NCI-H748 (cell line): ENCODE measurements at regions not wholly inside any gene's neighbourhood (a gene's known extent, or its start where the extent isn't known, plus 50 kb on each side); places are given as distances from the start of the nearest gene placed in this dataset.

Source experiments
- DNase-seq: peaks from one replicate; lab custom pipeline; 2025; ENCODE audit not compliant: unreplicated experiment; lab: John Stamatoyannopoulos, UW

DNA sequence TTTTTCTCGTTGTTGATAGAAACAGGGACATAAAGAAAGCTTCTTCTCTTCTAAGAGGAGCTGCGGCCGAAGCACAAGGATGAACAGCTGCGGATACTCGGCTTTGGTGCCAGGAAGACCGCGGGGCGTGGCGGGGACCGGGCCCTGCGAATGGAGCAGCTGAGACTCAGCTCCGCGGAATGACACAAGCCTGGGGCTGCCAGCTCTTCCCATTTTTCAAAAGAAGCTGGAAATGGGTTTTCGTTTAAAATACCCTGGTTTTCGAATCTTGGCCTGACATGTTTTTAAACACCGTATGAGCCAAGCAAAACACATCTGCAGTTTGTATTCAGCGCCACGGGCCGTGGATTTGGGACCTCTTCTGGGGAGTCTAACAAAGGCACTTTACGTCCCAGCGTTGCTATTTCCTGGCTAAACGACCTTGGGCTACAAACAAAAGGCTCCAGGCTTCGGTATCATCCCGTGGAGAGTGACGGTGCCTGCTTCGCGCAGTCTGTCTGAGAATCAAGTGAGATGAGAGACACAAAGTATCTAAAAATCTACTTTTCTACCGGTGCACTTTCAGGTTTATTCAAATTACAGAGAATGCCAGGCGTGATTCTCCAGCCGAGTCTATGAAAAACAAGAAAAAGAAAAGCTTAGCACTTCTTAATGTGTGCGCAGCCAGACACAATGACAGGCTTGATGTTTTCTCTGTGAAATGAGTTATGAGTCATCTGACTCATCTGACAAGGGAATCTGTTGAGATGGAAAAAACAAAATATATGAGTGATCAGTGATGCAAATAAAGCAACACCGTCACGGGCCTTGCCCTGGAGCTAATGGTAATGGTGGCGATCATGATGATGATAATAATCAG is 114.0 kb upstream of the TMEM132D start:
- peak; percentile 73 for DNase-seq

DNA sequence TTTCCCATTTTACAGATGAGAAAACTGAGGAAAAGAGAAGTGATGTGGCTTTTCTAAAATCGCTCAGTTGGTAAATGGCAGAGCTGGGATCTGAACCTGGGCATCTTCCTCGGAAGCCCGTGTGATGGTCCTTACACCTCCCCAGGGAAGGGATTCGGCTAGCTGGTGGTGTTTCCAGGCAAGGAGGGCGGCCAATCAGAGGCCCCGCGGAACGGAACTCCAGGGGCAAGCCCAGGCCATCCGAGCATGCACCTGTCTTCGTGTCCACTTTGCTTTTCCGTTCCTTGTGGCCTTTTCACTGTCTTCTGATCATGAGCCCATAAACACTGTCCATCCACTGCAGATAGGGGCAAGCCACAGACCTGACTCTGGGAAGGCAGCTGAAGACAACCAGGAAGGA is 114.8 kb upstream of the TMEM132D start:
- no peak for DNase-seq

DNA sequence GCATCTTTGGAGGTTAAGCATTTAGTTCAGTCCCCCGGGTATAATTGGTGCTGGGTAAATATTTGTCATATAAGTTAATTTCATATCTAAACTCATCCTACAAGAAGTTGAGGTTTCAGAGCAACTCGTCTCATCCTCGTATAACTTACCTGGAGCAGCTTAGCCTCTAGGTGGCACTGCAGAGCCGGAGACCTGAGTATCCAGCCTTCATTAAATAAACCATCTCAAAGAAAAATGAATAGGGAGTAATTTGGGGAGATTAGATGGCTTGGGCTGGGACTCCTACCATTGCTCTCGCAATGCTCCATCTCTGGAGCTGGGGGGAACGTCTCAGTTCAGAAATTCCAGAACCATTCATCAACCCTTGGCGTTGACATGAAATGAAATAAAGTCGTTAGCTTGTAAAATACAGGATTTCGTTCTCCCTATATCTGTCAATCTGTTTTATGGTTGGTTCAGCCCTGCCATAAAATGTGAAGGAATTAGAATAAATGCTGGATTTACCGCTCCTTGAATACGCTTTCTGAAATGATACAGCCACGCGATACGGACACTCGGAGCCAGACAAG is 122.9 kb upstream of the TMEM132D start:
- peak; percentile 71 for DNase-seq

DNA sequence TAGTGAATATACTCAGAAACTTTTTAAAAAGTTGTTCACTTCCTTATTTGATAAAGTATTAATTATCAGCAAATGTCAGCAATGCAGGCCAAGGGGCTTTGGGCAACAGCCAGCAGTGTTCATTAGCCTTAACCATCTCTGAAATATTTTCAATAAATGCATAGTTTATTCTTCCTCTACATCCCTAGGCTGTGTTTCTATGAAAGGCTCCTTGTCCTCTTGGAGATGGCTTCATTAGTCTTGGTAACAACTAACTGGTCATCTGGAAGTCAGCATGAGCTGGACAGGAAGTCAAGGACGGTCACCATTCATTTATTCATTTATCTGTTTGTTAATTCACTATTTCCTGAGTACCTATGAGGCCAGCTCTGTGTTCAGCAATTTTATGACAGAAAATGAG is 124.0 kb upstream of the TMEM132D start:
- DNase-seq, result no peak

DNA sequence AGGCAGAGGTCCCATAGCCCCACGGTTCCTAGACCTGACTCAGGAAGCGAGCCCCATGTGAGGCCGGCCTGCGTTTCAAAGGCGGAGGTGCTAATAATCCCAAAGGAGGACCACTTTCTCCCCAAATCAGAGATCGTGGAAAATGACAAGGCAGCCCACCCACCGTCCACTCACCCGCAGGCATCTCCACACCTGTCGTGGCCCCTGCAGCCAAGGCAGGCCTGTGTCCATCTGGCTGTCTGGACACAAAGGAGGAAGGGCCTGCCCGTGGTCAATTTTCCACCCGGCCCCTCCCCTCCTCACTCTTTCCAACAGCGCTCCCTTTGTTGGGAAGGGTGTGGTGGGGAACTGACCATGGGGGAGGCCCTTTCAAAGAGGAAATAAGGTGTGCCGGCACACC is 125.3 kb upstream of the TMEM132D start:
- peak; percentile 29 for DNase-seq

DNA sequence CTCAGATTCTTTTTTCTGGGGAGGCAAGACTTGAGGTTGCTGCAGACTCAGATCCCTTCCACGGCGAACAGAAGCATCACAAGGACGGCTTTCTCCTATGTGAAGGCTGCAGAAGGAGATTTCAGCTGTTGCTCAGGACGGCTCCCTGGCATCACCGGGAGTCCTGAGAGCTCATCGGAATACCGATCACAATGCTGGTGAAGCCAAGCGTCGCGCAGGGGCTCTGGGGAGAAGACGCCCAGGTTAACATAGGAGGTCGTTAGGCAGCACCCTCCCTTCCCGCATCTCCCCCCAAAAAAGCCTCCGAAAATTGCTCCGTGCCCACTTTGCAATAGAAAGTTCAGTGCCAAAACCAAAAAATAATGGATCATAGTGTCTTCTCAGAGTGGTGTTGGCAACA is 127.2 kb upstream of the TMEM132D start:
- no peak for DNase-seq

DNA sequence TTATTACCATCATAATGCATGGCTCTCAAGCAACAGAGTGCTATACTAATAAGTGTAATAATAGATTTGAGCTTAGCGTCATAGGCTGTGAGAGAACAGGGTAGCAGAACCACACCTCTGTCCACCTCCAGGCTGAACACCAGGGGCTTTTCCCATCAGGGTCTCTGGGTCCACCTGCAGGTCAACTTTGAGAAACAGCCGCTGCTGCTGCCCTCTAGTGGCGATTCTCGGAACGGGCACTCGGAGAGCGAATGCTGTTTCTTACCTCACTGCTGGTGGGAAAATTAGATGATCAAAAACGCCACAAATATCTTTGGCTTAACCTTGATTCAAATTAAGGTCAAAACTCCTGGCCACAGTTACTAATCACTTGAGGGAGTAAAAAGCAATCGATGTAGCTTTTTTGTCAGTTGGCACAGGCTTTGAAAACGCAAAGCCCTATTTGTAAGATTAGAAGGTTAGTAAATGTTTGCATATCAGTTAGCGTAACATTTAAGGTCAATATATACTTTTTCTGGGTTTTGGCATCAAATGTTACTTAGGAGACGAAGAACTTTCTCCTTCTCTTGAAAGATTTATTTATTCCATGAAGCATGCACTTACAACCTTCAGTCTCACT is 127.9 kb upstream of the TMEM132D start:
- DNase-seq, result peak; percentile 74

DNA sequence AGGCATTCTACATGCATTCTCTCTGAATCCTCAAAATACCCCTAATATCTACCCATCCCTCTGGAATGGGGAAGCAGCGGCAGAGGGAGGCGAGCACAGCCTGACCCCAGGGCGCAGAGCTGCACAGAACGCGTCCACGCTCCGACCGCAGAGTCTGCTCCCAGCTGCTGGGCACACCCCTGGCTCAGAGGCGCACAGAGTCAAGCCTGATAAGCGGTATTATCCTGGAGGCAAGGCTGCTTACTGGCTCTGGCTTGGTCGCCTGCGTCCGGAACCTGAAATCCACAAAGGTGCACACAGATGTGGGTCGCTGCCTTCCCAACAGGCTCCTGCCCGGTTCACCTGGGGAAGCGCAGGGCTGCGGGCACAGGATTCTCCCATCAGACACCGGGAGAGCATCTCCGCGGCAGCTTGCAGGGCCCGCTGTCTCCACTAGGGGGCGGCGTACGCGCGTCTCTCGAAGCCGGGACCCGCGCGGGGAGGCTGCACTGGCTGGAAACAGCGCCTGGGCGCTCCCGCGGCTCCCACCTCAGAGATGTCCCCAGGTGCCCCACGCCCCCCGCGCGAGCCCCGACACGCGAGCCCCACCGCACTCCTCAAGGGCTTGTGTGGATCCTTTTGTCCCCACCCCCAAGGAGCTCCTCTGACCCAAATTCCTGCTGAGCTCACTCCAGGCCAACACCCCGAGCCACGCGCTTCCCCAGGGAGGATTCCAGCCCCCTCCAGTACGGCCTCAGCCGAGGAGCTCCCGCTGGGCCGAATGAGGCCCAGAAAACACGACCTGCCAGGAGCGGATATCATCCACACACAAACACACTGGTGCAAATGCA is 120.1 kb upstream of the FZD10 start:
- peak; percentile 87 for DNase-seq

DNA sequence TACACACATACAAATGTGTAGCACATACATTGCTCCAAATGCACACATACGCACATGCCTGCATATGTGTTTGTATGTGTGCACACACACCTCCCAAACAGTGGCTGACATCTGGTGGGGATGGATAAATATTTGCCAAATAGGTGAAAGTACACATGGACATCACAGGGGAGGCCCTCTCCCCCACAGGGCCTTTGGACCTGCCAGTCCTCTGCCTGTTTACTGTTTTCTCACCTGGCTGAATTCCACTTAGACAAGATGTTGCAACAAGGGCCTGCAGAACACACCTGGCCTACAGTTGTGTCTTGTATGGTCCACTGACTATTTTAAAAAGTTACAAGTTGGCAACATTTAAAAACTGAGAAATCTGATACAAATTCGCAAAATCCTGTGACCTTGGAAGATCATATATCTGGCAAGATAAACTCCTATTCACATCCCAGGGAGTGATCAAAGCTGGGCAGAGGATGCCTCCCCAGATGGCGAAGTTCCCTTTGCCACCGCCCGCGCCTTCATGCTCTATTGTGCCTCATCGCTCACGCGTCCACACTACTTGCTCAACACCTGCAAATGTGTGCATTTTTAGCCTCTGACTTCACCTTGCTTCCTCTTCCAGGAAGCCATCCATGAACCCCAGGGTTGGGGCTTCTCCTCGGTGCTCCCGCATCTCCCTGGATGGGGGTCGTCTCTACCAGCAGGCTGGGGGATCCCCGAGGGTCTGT is 118.4 kb upstream of the FZD10 start:
- DNase-seq, result peak; percentile 71

DNA sequence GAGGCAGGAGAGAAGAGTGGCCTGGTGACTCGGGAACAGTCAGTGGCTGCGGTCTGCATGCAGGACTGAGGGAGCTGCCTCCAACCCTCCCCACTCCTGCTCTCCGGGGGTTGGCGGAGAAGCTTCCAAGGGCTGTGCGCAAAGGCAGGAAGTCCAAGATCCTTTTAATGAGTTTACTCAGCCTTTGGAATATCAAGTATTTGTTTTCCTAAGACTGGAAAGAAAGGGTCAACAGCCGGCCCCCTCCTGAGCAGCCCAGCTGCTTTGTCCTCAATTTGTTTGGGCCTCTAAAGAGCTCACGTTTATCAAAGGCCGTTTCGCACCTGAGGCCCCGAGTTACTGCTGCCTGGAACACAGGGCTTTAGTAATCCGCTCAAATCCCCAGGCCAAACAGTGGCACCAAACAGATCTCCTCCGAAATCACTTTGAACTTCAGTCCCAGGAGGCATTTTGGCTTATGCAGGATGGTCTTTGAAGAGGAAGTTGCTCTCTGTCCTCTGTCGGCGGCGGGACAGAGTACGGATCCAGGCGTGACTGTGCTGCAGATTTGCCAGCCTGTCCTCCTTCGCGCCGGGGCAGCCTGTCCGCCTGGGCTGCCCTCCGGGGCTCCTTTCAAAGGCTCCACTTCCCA is 117.2 kb upstream of the FZD10 start:
- DNase-seq, result peak; percentile 92

DNA sequence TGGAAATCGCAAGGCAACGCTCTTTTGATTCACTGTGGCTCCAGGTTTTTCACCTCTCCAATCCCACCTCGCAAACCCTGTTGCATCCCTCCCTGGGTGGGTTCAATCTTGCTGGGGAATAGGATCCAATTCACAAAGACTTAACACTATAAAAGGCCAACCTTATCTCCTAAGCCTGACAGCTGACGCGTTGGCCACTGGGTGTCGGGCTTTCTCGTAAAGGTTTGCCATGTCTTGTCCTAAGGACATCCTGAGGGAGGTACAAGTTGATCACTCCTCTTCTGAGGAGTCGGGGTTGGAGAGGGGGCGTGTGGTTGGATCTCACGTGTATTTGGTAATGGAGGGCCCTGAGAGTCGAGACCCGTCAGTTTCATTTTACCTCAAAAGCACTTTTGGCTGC is 112.6 kb upstream of the FZD10 start:
- DNase-seq, result peak; percentile 9

DNA sequence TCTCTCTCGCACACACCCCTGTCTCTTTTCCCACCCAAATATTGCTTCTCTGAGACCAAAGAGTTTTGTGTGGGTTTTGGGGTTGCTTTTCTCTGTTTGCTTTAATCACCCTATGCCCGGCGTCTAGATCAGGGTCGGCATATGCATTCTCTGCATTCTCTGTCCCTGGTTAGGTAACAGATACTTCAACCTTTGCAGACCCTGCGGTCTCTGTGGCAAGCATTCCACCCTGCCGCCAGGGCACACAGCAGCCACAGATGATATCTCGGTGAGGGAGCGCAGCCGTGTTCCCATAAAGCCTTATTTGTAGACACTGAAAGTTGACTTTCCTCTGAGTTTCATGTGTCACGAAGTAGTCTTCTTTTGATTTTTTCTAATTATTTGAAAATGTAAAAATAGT is 110.4 kb upstream of the FZD10 start:
- DNase-seq, result no peak

DNA sequence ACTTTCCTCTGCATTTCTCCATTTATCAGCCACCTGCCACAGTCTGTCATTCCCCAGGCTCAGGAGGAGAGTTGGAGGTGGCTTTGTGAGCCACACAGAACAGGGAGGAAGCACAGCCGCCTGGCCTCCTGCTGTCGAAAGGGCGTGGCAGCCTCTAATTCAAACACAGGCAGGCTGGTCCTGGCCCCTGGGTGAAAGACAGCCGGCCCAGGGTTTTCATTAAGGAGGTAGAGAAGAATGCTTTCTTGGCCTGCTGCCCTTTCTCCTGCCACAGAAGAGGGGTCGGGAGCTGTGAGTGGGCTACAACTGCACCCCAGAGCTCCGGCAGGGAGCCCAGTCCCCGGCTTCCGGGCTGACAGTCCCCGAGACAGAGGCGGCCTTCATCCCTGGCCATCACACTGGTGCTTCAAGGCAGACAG is 108.6 kb upstream of the FZD10 start:
- DNase-seq, result peak; percentile 92

DNA sequence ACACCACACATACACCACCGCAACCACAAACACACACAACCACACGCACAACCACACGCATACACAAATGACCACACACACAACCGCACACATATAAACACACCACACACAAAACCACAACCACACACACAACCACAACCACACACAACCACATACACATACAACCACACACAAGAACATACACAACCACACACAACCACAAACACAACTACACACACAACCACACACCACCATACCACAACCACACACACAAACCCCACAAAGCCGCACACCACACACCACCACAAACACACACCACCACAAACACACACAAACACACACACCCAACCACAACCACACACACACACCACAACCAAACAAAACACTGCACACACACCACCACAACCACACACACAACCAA is 107.5 kb upstream of the FZD10 start:
- DNase-seq, result no peak

DNA sequence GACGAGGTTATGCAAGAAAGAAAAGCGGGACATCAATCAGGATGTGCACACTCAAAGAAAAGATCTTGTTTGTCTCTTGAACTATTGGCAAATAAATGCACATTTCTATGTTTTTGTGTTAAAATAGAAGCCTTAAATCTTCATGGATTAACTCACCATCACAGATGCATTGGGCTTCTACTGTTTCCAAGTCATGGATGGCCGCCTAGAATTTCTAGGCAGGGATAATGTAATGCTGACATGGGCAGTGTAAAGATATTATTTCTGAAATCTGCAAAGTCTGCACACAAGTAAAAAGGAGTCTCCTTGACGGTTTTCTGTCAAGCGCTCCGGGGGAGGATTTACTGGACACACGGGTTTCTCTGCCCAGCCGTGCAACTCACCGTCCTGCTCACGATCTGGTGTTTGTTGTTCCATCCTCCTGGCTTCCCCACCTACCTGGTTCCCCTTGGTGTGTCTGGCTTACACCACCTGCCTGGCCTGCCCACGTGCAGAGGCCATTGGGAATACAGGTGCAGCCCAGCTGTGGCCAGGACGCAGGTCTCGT is 103.3 kb upstream of the FZD10 start:
- DNase-seq, result no peak

DNA sequence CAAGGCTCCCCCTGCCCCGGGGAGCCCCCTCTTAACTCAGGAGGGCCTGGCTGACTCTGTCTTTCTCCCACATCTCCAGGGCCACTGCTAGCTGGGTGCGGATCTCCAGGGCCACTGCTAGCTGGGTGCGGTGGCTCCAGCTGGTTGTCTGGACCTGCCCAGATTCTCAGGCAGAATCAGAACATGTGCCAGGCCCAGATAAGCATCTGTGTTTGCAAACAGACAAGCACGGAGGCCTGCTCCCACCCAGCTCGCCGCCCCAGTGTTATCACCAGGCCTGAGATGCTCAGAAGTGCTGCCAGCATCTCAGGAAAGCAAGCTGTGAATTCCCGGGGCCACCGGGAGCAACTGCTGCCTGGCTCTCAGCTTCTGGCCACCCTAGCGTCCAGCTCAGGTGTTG is 98.4 kb upstream of the FZD10 start:
- DNase-seq, result no peak

DNA sequence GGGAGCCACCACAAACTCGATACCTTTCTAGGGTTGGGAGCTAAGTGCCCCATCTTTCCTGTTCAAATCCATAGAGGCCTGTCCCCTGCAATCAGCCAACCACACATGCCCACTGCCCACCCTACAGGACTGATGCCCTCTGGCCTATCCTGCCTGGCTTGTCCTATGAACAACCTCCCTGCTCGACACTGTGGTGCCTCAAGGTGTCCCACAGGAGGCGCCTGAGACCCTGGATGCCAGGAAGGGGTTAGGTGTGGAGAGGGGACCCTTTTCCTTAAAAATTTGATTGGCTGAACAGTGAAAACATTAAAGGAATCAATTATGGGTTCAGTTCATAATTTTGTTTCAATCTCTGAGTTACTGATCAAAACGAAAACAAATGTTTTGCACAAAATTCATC is 97.3 kb upstream of the FZD10 start:
- DNase-seq, result no peak

DNA sequence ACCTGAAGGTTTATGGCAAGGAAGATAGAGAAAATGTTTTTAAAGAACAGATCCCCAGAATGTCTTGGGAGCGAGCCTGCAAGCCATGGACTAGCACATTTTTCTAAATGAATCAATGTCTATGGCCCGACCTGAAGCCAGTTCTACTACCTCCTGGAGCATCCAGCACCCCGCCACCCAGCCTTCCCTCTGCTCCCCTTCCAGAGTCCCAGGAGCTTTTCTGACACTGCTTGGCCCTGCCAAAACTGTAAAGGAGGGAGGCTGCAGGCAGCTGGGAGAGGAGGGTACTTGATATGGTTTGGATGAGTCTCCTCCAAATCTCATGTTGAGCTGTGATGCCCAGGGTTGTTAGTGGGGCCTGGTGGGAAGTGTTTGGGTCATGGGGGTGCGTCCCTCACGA is 95.5 kb upstream of the FZD10 start:
- no peak for DNase-seq

DNA sequence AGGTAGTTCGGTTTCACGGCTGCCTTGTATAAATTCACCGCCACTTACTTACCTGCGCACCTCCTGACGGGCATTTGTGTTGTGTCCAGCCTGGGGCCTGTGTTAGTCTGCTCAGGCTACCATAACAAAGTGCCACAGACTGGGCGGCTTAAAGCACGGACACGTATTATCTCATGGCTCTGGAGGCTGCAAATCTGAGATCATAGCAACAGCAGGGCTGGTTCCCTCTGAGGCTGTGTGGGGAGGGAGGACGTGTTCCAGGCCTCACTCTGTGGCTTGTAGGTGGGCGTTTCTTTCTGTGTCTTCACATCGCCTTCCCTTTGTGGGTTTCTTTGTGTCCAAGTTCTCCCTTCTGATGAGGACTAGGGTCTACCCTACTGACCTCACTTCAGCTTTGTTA is 93.5 kb upstream of the FZD10 start:
- no peak for DNase-seq

DNA sequence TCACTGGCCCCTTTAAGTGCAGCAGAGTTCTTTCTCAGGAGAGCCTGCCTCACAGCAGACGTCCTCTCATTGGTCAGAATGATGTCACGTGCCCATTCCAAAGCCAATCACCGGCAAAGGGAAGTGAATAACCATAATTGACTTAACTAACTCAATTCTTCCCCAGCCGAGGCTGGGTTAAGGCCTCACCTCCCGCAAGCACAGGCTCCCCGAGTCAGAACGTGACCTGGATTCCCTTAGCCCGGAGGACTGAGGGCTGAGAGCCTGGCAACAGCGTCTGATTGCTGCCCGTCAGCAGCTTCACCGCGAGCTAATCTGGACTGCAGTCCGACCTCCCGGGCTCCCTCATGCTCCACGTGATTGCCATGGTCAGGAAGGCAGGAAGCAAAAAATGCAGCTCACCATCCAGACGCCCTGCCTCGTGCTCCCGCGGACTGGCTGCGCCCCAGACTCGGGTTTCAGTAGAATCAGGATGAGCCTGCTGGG is 92.1 kb upstream of the FZD10 start:
- peak; percentile 32 for DNase-seq
